H1 (cell line): ENCODE measurements at regions not wholly inside any gene's neighbourhood (a gene's known extent, or its start where the extent isn't known, plus 50 kb on each side); places are given as distances from the start of the nearest gene placed in this dataset.

Experiments
- CTCF ChIA-PET: fragments of 300-600 bp; sonication (Branson Sonifier 250); formaldehyde crosslinking; loops from one replicate; lab custom pipeline; 2021; ENCODE audit not compliant: partially characterized antibody; lab: Charles Lee
- POLR2A ChIA-PET: fragments of 300-600 bp; sonication (Branson Sonifier 250); formaldehyde crosslinking; loops from one replicate; lab custom pipeline; 2021; ENCODE audit warnings: inconsistent platforms; ENCODE audit not compliant: partially characterized antibody; lab: Charles Lee
- DNase-seq, 2 experiments: peaks; one replicate each; pipeline versions ENCODE4 v3.0.0 to v3.0.0-alpha.2; 2010 to 2022; ENCODE audit warnings: low spot score in 2 of 2, low read depth in 1 of 2, mixed read lengths in 1 of 2
- FAIRE-seq: peaks from 2 replicates; lab custom pipeline; 2011; peaks lifted over from hg19 to GRCh38; lab: Jason Lieb, UNC
- H2AFZ ChIP-seq: 2 replicates; pipeline ENCODE4 v1.8.1; 2012; ENCODE audit warnings: low read length, inconsistent platforms
- H2AK5ac ChIP-seq: 2 replicates; pipeline ENCODE4 v1.6.1; 2013; ENCODE audit warnings: low read depth, low read length
- H2BK120ac ChIP-seq: replicated peaks from 2 replicates; pipeline ENCODE3; 2013; ENCODE audit warnings: low read depth, low read length, inconsistent platforms
- H2BK12ac ChIP-seq: 2 replicates; pipeline ENCODE4 v1.6.1; 2013; ENCODE audit warnings: low read depth, low read length
- H2BK15ac ChIP-seq: 2 replicates; pipeline ENCODE4 v1.6.1; 2013; ENCODE audit warnings: low read length
- H2BK20ac ChIP-seq: 2 replicates; pipeline ENCODE4 v1.6.1; 2013; ENCODE audit warnings: low read length
- H2BK5ac ChIP-seq: 2 replicates; pipeline ENCODE4 v1.6.1; 2013; ENCODE audit warnings: low read depth, low read length
- H3K14ac ChIP-seq: 2 replicates; pipeline ENCODE4 v1.6.1; 2013; ENCODE audit warnings: inconsistent platforms; ENCODE audit not compliant: insufficient read length
- H3K18ac ChIP-seq: 2 replicates; pipeline ENCODE4 v1.6.1; 2013; ENCODE audit warnings: low read length; ENCODE audit errors: extremely low read depth
- H3K23ac ChIP-seq: 2 replicates; pipeline ENCODE4 v1.6.1; 2013; ENCODE audit warnings: inconsistent platforms; ENCODE audit not compliant: insufficient read length
- H3K23me2 ChIP-seq: 2 replicates; pipeline ENCODE4 v1.6.1; 2013; ENCODE audit warnings: low read depth, low read length
- H3K27ac ChIP-seq: 2 replicates; pipeline ENCODE4 v1.6.1; 2011; ENCODE audit warnings: low read depth, low read length, inconsistent platforms
- H3K27me3 ChIP-seq, 4 experiments: replicated peaks in 1 of 4; 1 replicate in 1 of 4; 2 replicates in 3 of 4; pipeline versions ENCODE4 v1.6.1 to v1.8.1; 2011 to 2013; ENCODE audit warnings: low read length in 3 of 4, mild to moderate bottlenecking in 3 of 4, inconsistent platforms in 2 of 4, mixed read lengths in 2 of 4, moderate library complexity in 1 of 4; ENCODE audit not compliant: control insufficient read depth in 3 of 4, insufficient read depth in 3 of 4; ENCODE audit errors: extremely low read depth in 1 of 4
- H3K36me3 ChIP-seq, 4 experiments: 2 replicates each; pipeline versions ENCODE4 v1.6.1 to v1.8.1; 2011 to 2013; ENCODE audit warnings: mild to moderate bottlenecking in 4 of 4, low read length in 3 of 4, moderate library complexity in 2 of 4, control low read depth in 1 of 4, inconsistent platforms in 1 of 4; ENCODE audit not compliant: insufficient read depth in 4 of 4, control insufficient read depth in 2 of 4
- H3K4ac ChIP-seq: replicated peaks from 2 replicates; pipeline ENCODE3; 2013; ENCODE audit warnings: low read length, low read depth, mixed read lengths, inconsistent platforms; ENCODE audit not compliant: insufficient read length
- H3K4me1 ChIP-seq, 4 experiments: replicated peaks in 1 of 4; 1 replicate in 1 of 4; 2 replicates in 3 of 4; pipeline versions ENCODE4 v1.6.1 to v1.8.1; 2011 to 2013; ENCODE audit warnings: low read length in 3 of 4, inconsistent platforms in 2 of 4, mixed read lengths in 1 of 4; ENCODE audit not compliant: insufficient read depth in 4 of 4, control insufficient read depth in 3 of 4
- H3K4me2 ChIP-seq, 2 experiments: 2 replicates each; pipeline versions ENCODE4 v1.6.1 to v1.8.1; 2011 to 2013; ENCODE audit warnings: low read depth in 2 of 2, low read length in 2 of 2, control low read depth in 1 of 2, inconsistent platforms in 1 of 2, mild to moderate bottlenecking in 1 of 2; ENCODE audit not compliant: insufficient read depth in 1 of 2
- H3K4me3 ChIP-seq, 4 experiments: fragments of 200-600, 300-600 bp in 1 of 4; sonication (generic), shearing (Covaris generic), sonication (Bioruptor Twin) in 1 of 4; 2 replicates each; pipeline versions ENCODE4 v1.5.1 to v1.8.1; 2011 to 2016; ENCODE audit warnings: low read length in 4 of 4, low read depth in 3 of 4, control low read depth in 2 of 4, inconsistent platforms in 2 of 4, mild to moderate bottlenecking in 2 of 4, mixed read lengths in 1 of 4, moderate library complexity in 1 of 4; ENCODE audit not compliant: insufficient read depth in 2 of 4; ENCODE audit errors: extremely low read depth in 1 of 4
- H3K56ac ChIP-seq: replicated peaks from 2 replicates; pipeline ENCODE3; 2013; ENCODE audit warnings: low read depth, mild to moderate bottlenecking, mixed read lengths, low read length, inconsistent platforms; ENCODE audit not compliant: insufficient read length
- H3K79me1 ChIP-seq: 2 replicates; pipeline ENCODE4 v1.6.1; 2013; ENCODE audit warnings: low read depth, low read length, control low read depth
- H3K79me2 ChIP-seq, 2 experiments: 2 replicates each; pipeline versions ENCODE4 v1.6.1 to v1.8.1; 2012 to 2013; ENCODE audit warnings: low read length in 2 of 2, mild to moderate bottlenecking in 2 of 2, inconsistent platforms in 1 of 2; ENCODE audit not compliant: insufficient read depth in 2 of 2, control insufficient read depth in 1 of 2
- H3K9ac ChIP-seq, 4 experiments: replicated peaks in 1 of 4; 1 replicate in 1 of 4; 2 replicates in 3 of 4; pipeline versions ENCODE4 v1.6.1 to v1.8.1; 2011 to 2013; ENCODE audit warnings: low read depth in 3 of 4, low read length in 3 of 4, control low read depth in 2 of 4, mild to moderate bottlenecking in 2 of 4, moderate library complexity in 2 of 4, inconsistent platforms in 1 of 4; ENCODE audit errors: extremely low read depth in 1 of 4
- H3K9me3 ChIP-seq, 2 experiments: 2 replicates each; pipeline versions ENCODE4 v1.6.1 to v1.8.1; 2012 to 2013; ENCODE audit warnings: mild to moderate bottlenecking in 2 of 2, moderate library complexity in 2 of 2, control low read depth in 1 of 2, inconsistent platforms in 1 of 2, low read depth in 1 of 2, low read length in 1 of 2, mixed read lengths in 1 of 2; ENCODE audit not compliant: insufficient read depth in 2 of 2
- H4K20me1 ChIP-seq, 2 experiments: replicated peaks in 1 of 2; 2 replicates each; pipeline versions ENCODE3 to v1.8.1; 2011 to 2013; ENCODE audit warnings: inconsistent platforms in 2 of 2, low read length in 2 of 2, mild to moderate bottlenecking in 1 of 2; ENCODE audit not compliant: insufficient read depth in 2 of 2, control insufficient read depth in 1 of 2
- H4K5ac ChIP-seq: 2 replicates; pipeline ENCODE4 v1.6.1; 2013; ENCODE audit warnings: low read length, low read depth, mixed read lengths, inconsistent platforms; ENCODE audit not compliant: insufficient read length
- H4K8ac ChIP-seq: 2 replicates; pipeline ENCODE4 v1.8.0; 2013; ENCODE audit warnings: mild to moderate bottlenecking, moderate library complexity, low read length, inconsistent platforms; ENCODE audit not compliant: insufficient read depth; ENCODE audit errors: extremely low read depth
- H4K91ac ChIP-seq: replicated peaks from 2 replicates; pipeline ENCODE3; 2013; ENCODE audit warnings: low read length, mixed read lengths, inconsistent platforms; ENCODE audit not compliant: insufficient read length
- SAP30 ChIP-seq: fragments of 300-600 bp; sonication (generic); IDR thresholded peaks from 2 replicates; pipeline ENCODE4 v1.7.1; 2012; ENCODE audit warnings: low read length, moderate library complexity, mild to moderate bottlenecking, inconsistent platforms; ENCODE audit not compliant: insufficient read depth, insufficient replicate concordance
- TAF7 ChIP-seq: optimal IDR thresholded peaks from 2 replicates; pipeline ENCODE3; 2011; ENCODE audit warnings: low read depth, mild to moderate bottlenecking, inconsistent platforms, low read length, moderate library complexity, borderline replicate concordance

DNA sequence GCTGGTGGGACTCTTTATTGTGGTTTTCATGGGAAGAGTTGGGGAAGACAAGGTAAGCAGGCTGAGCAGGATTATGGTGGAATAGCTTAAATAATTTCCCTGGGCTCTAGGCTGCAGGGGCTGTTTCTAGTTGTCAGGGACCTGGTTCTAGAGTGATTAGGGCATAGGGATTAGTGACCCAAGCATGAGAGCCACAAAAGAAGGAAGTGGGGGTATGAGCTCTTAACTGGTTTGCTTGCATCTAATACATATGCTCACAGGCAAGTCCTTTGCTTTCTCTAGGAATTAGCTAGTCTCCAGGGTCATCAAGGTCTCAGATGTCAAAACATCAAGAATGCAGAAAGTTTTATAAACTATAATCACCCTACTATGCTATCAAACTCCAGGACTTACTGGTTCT lies 67.5 kb upstream of the NRN1 start:
- H2AK5ac ChIP-seq: no peak overlapping the region
- no peak for FAIRE-seq
- H4K8ac ChIP-seq: no peak overlapping the region
- TF ChIP-seq TAF7 (no peak), SAP30 (no peak)

More for the DNA sequence above, 67.5 kb upstream of the NRN1 start:
- Histone ChIP-seq H2BK5ac (no peak overlapping the region), H2BK120ac (no peak overlapping the region), H3K27ac (no peak overlapping the region), H3K27me3 (no peaks in the 10 kb centered on the region), H3K4me2 (no peak overlapping the region), H3K23me2 (no peaks in the 10 kb centered on the region), H4K5ac (no peak overlapping the region), H3K14ac (no peak overlapping the region), H3K56ac (no peak overlapping the region), H3K18ac (no peak overlapping the region), H4K20me1 (no peaks in the 10 kb centered on the region), H2BK20ac (no peak overlapping the region), H3K4me1 (no peaks in the 10 kb centered on the region), H3K79me2 (no peaks in the 10 kb centered on the region), H3K36me3 (no peaks in the 10 kb centered on the region), H2BK12ac (no peak overlapping the region), H3K9ac (no peak overlapping the region), H3K79me1 (no peaks in the 10 kb centered on the region), H3K4ac (no peak overlapping the region), H2AFZ (no peak overlapping the region), H3K4me3 (no peak overlapping the region), H3K23ac (no peak overlapping the region), H2BK15ac (no peak overlapping the region), H4K91ac (no peak overlapping the region), H3K9me3 (no peaks in the 10 kb centered on the region)
- no peak for DNase-seq
- ChIA-PET CTCF (interaction anchor here (1.0 to 5.7 kb wide), 2 partner anchors 17 to 482 kb away, joined by 3 to 30 read pairs; no protein-coding TSS in a partner anchor), POLR2A (no interaction called here)
